ENCODE measurements at regions not wholly inside any gene's neighbourhood (a gene's known extent, or its start where the extent isn't known, plus 50 kb on each side); places are given as distances from the start of the nearest gene placed in this dataset.

DNA sequence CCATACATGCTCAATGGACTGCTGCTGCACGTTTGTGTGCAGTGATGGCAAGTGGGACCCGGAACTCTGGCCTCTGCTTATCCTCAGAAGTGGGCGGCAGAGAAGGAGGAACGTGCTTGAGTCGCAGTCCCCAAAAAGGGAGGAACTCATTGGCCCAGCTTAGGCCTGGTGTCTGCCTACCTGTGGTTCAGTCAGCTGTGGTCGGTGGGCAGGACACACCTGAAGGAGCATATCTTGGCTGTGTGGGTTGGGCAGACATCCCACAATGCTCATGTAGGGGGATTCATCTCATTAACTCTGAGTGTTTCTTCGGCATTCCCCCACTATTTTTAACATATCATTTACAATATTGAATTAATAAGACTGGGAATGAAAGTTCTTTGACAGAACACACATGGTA is 122.9 kb upstream of the IL12B start:
- no peak for DNase-seq (ENCODE audit: low read depth in 2 of 2)

- DNase-seq (ENCODE audit: low read depth in 2 of 2) = no peak
These were observed 126.0 kb upstream of the IL12B start for GRCh38 chr5:159456261-159456660.

DNA sequence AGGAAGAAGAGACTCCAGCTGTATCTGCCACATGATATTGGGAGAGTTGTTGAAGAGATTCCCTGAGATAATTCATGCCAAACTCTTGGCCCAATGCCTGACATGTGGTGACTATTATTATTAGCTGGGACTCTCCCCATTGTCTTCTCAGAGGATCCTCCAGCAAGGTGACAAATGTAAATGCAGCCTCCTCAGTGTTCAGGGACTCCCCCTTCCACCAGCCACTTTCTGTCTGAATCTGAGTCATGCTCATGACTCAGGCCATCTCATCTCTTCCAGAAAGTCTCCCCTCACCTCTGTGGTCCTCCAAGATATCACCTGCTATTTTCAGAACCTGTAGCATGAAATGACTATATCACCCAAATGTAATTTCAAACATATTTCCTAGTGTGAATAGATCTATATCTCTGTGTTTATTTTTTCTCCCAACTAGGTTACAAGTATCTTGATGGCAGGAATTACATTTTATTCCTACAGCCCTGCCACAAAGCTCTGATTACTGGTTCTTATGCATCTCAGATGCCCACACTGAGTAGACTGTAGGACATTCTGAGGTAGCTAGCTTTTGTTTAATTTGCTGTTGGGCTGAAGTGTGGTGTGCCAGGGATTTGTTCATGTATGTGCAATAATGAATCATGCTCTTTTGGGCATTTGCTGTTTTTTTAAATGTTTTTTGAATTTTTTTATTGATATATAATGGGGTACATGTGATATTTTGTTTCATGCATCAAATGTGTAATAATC is 126.6 kb upstream of the IL12B start:
- peak in 1 of 2 donors; percentile 12 for DNase-seq (ENCODE audit: low read depth in 2 of 2)

GRCh38 chr5:159458217-159458711 is 128.0 kb upstream of the IL12B start:
- no peak for DNase-seq (ENCODE audit: low read depth in 2 of 2)

- no peak for DNase-seq (ENCODE audit: low read depth in 2 of 2)
These were observed 128.9 kb upstream of the IL12B start for GRCh38 chr5:159459132-159459627.

- DNase-seq (ENCODE audit: low read depth in 2 of 2) = no peak
These were observed 129.8 kb upstream of the IL12B start for GRCh38 chr5:159459951-159460538.

GRCh38 chr5:159463590-159464321 is 133.5 kb upstream of the IL12B start:
- DNase-seq (ENCODE audit: low read depth in 2 of 2) = no peak

- no peak for DNase-seq (ENCODE audit: low read depth in 2 of 2)
These were observed 135.3 kb upstream of the IL12B start for GRCh38 chr5:159465604-159466003.

DNA sequence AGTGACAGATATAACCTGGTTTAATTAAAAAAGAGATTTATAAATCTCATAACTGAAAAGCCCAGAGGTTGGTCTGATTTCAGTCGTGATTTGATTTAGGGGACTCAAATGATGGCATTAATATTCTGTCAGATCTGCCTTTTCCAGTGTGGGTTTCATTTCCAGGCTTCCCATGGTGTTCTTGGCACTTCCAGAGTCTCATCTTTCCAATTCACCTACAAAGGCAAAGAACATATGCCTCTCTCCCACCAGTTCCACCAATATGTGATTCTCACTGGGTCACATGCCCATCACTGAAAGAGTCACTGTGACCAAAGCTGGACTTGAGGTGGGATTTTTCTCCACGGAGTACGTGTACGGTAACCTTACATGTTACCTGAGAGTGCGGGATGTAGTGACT is 137.4 kb upstream of the IL12B start:
- DNase-seq (ENCODE audit: low read depth in 2 of 2) = no peak

- DNase-seq (ENCODE audit: low read depth in 2 of 2) = peak in 1 of 2 donors; percentile 10
These were observed 139.4 kb upstream of the IL12B start for GRCh38 chr5:159469496-159470372.

GRCh38 chr5:159471904-159472303 is 141.6 kb upstream of the IL12B start:
- DNase-seq (ENCODE audit: low read depth in 2 of 2) = no peak

DNA sequence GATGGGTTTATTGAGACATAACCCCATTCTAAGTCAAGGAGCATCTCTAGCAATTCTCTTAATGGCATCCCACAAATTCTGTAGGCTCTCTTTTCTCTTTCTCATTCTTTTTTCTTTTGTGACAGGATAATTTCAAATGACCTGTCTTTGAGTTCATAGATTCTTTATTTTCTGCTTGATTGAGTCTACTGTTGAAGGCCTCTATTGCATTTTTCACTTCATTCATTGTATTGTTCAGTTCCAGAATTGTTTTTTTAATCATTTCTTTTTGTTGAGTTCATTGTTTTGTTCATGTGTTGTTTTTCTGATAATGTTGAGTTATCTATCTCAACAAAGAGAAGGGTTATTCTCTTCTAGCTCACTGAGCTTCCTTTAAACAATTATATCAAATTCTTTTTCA is 144.7 kb upstream of the IL12B start:
- no peak for DNase-seq (ENCODE audit: low read depth in 2 of 2)

- no peak for DNase-seq (ENCODE audit: low read depth in 2 of 2)
These were observed 148.7 kb upstream of the IL12B start for GRCh38 chr5:159478950-159479349.

DNA sequence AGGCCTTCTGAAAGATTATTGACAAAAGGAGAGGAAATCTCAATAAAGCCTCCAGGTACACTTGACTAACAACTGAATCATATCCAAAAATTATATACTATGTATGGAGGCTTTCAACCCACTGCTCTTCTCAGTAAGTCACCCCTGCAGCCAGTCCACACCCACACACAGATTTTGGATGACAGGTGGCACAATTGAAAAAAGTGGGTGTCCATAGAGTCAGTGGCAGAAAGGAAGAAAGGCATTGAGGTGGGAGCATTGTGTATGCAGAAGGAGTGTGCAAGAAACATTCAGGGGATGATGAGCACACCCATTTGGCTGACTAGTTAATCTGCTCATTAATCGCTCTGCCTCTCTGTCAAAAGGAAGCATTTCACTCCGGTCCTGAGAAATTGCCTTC is 150.6 kb upstream of the IL12B start:
- DNase-seq (ENCODE audit: low read depth in 2 of 2) = no peak

DNA sequence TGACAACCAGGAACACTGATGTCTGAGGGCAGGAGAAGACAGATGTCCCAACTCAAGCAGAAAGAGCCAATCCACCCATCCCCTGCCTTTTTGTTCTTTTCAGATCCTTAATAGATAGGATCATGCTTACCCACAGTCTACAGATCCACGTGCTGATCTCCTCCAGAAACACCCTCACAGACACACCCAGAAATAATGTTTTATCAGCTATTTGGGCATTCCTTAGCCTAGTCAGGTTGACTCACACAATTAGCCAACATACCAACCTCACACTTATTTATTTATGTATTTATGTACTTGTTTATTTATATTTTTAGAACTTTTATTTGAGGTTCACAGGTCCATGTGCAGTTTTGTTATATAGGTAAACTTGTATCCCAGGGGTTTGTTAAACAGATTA is 151.5 kb upstream of the IL12B start:
- DNase-seq (ENCODE audit: low read depth in 2 of 2) = no peak

DNA sequence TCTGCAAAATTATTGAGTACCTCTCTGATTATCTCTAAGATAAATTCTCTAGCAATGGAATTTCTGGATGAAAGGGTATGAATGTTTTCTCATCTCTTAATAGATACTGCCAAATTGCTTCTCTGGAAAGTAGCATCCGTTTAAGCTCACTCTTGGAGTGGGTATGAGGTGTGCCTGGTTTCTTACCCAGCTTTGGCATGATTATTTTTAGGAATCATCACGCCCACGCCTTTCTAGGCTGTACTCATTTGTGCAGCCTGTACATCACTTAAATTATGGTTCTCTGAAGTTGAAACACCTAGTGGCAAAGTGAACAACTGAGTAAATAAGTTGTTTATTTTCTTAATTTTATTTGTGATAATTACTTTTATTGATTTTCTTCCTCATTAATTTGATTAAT is 156.5 kb upstream of the IL12B start:
- DNase-seq (ENCODE audit: low read depth in 2 of 2) = no peak

- DNase-seq (ENCODE audit: low read depth in 2 of 2) = no peak
These were observed 158.2 kb upstream of the IL12B start for GRCh38 chr5:159488516-159488915.

GRCh38 chr5:159489779-159490178 is 159.5 kb upstream of the IL12B start:
- no peak for DNase-seq (ENCODE audit: low read depth in 2 of 2)

DNA sequence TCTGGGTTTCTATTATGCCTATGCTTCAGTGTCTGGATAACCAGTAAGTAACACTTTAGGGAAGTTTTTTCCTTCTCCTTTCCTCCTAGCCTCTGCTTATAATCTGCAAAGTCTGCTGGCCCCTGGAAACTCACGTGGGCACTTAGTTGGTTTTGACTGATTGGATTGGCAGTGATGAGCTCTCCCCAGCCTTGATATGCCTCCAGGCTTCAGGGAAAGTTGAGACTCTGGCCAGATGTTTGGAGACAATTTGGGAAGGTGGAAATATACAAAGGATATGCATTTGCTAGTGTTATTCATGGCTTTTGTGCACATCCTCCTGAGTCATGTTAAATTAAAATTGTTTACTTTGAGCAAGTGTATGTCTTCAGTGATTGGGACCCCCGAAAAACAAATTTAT is 160.2 kb upstream of the IL12B start:
- DNase-seq (ENCODE audit: low read depth in 2 of 2) = no peak

DNA sequence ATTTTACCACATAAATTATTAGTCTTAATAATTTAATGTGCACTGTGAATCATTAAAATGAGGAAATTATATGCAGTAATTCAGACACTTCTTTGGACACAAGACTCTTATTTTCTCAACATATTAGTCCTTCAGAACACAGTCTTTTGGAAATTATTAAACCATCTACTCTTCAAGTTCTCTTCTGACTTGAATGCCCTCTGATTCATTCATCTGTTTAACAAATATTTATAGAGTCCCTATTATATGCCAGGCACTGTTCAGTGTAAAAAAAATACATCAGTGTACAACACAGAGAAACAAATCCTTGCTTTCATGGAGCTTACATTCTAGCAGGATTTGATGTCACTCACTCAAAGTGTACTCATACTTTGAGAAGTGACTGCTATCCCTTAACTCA is 163.4 kb upstream of the IL12B start:
- no peak for DNase-seq (ENCODE audit: low read depth in 2 of 2)

GRCh38 chr5:159496773-159497172 is 166.5 kb upstream of the IL12B start:
- no peak for DNase-seq (ENCODE audit: low read depth in 2 of 2)

GRCh38 chr5:159497221-159497620 is 166.9 kb upstream of the IL12B start:
- no peak for DNase-seq (ENCODE audit: low read depth in 2 of 2)

Measured in activated CD8-positive, alpha-beta memory T cell treated with anti-CD3 and anti-CD28 coated beads for 4 hours (primary cell).